ENCODE measurements at regions not wholly inside any gene's neighbourhood (a gene's known extent, or its start where the extent isn't known, plus 50 kb on each side); places are given as distances from the start of the nearest gene placed in this dataset.

DNA sequence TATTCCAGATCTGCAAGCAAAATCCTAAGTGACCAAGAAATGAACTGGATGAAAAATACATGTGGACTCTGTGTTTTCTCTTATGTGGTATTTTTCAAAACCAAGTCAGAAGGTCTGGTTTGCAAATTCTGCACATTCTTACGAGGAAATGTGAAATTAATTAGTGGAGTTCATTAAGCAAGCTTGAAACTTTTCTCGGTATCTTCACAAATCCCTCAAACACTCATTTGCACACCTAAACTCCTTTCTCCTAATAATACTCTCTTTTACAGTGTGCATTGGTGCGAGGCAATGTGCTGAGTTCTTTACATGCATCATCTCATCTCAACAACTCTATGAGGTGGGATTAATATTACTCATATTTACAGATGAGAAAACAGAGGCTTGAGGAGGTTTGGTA is 82.1 kb downstream of the MTERF1 start:
- TF ChIP-seq GATA2 (IDR thresholded peaks at IDR 0.05; ENCODE audit: low read depth, low read length) (no peak), GATA3 (IDR thresholded peaks at IDR 0.05; ENCODE audit: low read depth, low read length) (no peak)
